ENCODE measurements at regions not wholly inside any gene's neighbourhood (a gene's known extent, or its start where the extent isn't known, plus 50 kb on each side); places are given as distances from the start of the nearest gene placed in this dataset.

DNA sequence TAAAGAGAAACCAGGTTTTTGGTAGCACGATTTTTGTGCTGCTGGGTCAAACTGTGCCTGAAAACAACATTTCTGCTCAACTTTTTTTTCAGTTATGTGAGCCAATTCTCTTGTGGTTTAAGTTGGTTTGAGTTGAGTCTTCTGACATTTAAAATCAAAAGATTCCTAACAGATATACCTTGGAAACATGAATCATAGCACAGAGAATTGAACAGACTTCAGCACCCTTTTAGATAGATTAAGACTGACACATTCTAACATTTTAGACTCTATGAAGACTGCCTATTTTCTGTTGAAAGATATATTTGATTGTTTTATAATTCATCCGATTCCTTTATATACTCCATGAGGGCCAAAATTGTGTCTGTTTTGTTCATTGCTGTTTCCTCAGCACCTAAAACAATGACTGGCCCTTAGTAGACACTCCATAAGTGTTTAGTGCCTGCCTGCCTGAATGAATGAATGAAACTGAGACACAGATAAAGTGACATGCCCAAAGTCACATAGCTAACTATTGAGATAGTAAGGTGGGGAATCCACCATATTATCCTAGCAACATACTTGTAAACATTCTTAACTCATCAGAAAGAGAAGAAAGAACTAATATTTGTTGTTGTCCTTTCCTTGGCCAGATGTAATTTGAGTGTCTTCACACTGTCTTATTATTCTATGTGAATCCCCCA lies 624.0 kb downstream of the MID1IP1 start:
- Histone ChIP-seq H3K9ac (ENCODE audit: low read length) (no peak overlapping the region), H3K9me2 (replicated peaks; ENCODE audit: low read length) (no peaks in the 10 kb centered on the region), H3K79me2 (ENCODE audit: low read length) (no peaks in the 10 kb centered on the region), H3F3A (ENCODE audit: low read length, unreplicated experiment) (no peaks in the 10 kb centered on the region), H3K4me1 (ENCODE audit: insufficient read depth, low read length) (no peaks in the 10 kb centered on the region), H3K4me2 (ENCODE audit: low read length) (no peak overlapping the region), H2AFZ (ENCODE audit: low read length) (no peak overlapping the region), H3K4me3 (ENCODE audit: low read length) (no peak overlapping the region), H3K27ac (ENCODE audit: low read length) (no peak overlapping the region), H3K36me3 (ENCODE audit: low read depth, low read length) (no peaks in the 10 kb centered on the region), H4K20me1 (ENCODE audit: low read length) (no peaks in the 10 kb centered on the region), H3K9me3 (ENCODE audit: low read length) (no peaks in the 10 kb centered on the region), H3K27me3 (ENCODE audit: low read length) (no peaks in the 10 kb centered on the region)
- BruUV-seq (replicated peaks) = no TSS peak
- POLR2A ChIA-PET (ENCODE audit: unreplicated experiment) = no interaction called here
- DNase-seq = no peak
- CTCF ChIA-PET = no interaction called here
- ATAC-seq = no peak
- intact Hi-C loops (cut with micrococcal nuclease) = no loop called here
- TF ChIP-seq EZH2 (IDR thresholded peaks at IDR 0.05; ENCODE audit: low read length, unreplicated experiment) (no peak), EZH2phosphoT487 (IDR thresholded peaks at IDR 0.05; ENCODE audit: borderline replicate concordance, low read length) (no peak)
- TF ChIP-seq, protein P1, sequence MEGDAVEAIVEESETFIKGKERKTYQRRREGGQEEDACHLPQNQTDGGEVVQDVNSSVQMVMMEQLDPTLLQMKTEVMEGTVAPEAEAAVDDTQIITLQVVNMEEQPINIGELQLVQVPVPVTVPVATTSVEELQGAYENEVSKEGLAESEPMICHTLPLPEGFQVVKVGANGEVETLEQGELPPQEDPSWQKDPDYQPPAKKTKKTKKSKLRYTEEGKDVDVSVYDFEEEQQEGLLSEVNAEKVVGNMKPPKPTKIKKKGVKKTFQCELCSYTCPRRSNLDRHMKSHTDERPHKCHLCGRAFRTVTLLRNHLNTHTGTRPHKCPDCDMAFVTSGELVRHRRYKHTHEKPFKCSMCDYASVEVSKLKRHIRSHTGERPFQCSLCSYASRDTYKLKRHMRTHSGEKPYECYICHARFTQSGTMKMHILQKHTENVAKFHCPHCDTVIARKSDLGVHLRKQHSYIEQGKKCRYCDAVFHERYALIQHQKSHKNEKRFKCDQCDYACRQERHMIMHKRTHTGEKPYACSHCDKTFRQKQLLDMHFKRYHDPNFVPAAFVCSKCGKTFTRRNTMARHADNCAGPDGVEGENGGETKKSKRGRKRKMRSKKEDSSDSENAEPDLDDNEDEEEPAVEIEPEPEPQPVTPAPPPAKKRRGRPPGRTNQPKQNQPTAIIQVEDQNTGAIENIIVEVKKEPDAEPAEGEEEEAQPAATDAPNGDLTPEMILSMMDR (conservative IDR thresholded peaks at IDR 0.05; ENCODE audit: low read depth, low read length) = no peak

DNA sequence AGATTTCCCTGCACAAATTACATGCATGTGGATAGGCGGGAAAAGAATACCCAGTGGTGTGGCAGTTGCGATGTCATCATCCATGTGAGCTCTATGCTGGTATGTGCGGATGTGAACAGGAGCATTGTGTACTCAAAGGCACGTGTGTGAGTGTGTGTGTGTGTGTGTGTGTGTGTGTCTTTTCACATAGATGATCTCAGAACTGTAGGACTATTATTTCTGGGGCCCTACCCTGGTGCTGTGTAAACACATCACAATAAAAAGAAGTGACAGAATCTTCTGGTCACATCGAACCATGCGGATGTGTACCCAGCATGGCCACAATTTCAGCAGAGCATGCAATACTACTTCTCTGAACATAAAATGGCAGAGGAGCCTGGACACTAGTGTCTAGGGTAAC lies 624.8 kb downstream of the MID1IP1 start:
- no peaks in the 10 kb centered on the region for H3K27me3 ChIP-seq (ENCODE audit: low read length)
- H3K79me2 ChIP-seq (ENCODE audit: low read length) = no peaks in the 10 kb centered on the region
- H3F3A ChIP-seq (ENCODE audit: low read length, unreplicated experiment) = no peaks in the 10 kb centered on the region
- no peak overlapping the region for H3K4me2 ChIP-seq (ENCODE audit: low read length)
- H2AFZ ChIP-seq (ENCODE audit: low read length) = no peak overlapping the region
- H3K27ac ChIP-seq (ENCODE audit: low read length) = no peak overlapping the region
- no peaks in the 10 kb centered on the region for H3K9me2 ChIP-seq (replicated peaks; ENCODE audit: low read length)
- no peaks in the 10 kb centered on the region for H3K9me3 ChIP-seq (ENCODE audit: low read length)
- H3K4me3 ChIP-seq (ENCODE audit: low read length) = no peak overlapping the region
- intact Hi-C loops (cut with micrococcal nuclease) = no loop called here
- ChIA-PET POLR2A (ENCODE audit: unreplicated experiment) (no interaction called here), CTCF (no interaction called here)
- H4K20me1 ChIP-seq (ENCODE audit: low read length) = no peaks in the 10 kb centered on the region
- no peaks in the 10 kb centered on the region for H3K4me1 ChIP-seq (ENCODE audit: insufficient read depth, low read length)
- no peak overlapping the region for H3K9ac ChIP-seq (ENCODE audit: low read length)
- DNase-seq = no peak
- no peaks in the 10 kb centered on the region for H3K36me3 ChIP-seq (ENCODE audit: low read depth, low read length)
- TF ChIP-seq, protein P1 (conservative IDR thresholded peaks at IDR 0.05; ENCODE audit: low read depth, low read length) = no peak
- TF ChIP-seq EZH2 (IDR thresholded peaks at IDR 0.05; ENCODE audit: low read length, unreplicated experiment) (no peak), EZH2phosphoT487 (IDR thresholded peaks at IDR 0.05; ENCODE audit: borderline replicate concordance, low read length) (no peak)
- ATAC-seq = no peak
- BruUV-seq (replicated peaks) = no TSS peak

DNA sequence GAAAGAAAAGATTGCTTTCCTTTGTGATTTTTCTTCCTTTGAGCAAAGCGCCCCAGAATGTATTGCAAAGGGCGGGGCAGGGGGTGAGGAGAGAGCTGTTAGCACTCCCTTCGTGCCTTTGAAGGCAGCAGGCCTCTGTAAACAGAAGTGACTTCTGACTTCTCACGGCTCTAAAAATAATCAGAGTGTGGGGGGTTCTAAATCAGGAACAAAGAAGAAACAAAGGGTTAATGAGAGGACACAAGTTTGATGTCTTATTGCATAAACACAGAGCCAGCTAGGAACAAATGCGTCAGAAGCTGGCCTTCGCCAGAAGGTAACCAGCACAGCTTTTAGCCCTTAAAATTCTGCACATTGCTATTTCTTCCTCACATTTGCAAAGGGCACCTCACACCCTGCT lies 626.2 kb downstream of the MID1IP1 start:
- Histone ChIP-seq H3K4me2 (ENCODE audit: low read length) (no peak overlapping the region), H3K9me3 (ENCODE audit: low read length) (no peaks in the 10 kb centered on the region), H3K9ac (ENCODE audit: low read length) (no peak overlapping the region), H2AFZ (ENCODE audit: low read length) (no peak overlapping the region), H4K20me1 (ENCODE audit: low read length) (no peaks in the 10 kb centered on the region), H3K27me3 (ENCODE audit: low read length) (no peaks in the 10 kb centered on the region), H3K4me3 (ENCODE audit: low read length) (no peak overlapping the region), H3K79me2 (ENCODE audit: low read length) (no peaks in the 10 kb centered on the region), H3K36me3 (ENCODE audit: low read depth, low read length) (no peaks in the 10 kb centered on the region), H3K27ac (ENCODE audit: low read length) (no peak overlapping the region), H3K9me2 (replicated peaks; ENCODE audit: low read length) (no peaks in the 10 kb centered on the region), H3K4me1 (ENCODE audit: insufficient read depth, low read length) (no peaks in the 10 kb centered on the region), H3F3A (ENCODE audit: low read length, unreplicated experiment) (no peaks in the 10 kb centered on the region)
- ATAC-seq (no peak), DNase-seq (no peak)
- BruUV-seq (replicated peaks) = no TSS peak
- TF ChIP-seq EZH2phosphoT487 (IDR thresholded peaks at IDR 0.05; ENCODE audit: borderline replicate concordance, low read length) = no peak
- TF ChIP-seq, protein P1 (conservative IDR thresholded peaks at IDR 0.05; ENCODE audit: low read depth, low read length) = no peak
- no peak for TF ChIP-seq EZH2 (IDR thresholded peaks at IDR 0.05; ENCODE audit: low read length, unreplicated experiment)
- intact Hi-C loops (cut with micrococcal nuclease) = no loop called here
- POLR2A ChIA-PET (ENCODE audit: unreplicated experiment) = no interaction called here
- CTCF ChIA-PET = no interaction called here
